ENCODE measurements at regions not wholly inside any gene's neighbourhood (a gene's known extent, or its start where the extent isn't known, plus 50 kb on each side); places are given as distances from the start of the nearest gene placed in this dataset.
"Not testable (repeated sequence)": the region's sequence is repeated elsewhere in the genome, so short reads cannot be mapped to it uniquely, and the experiment has no call there.

GRCh38 chr10:53667063-53667462 is 894.5 kb upstream of the MBL2 start:
- Histone ChIP-seq H3K27ac (ENCODE audit: low read depth, low read length) (no peak overlapping the region), H3K27me3 (ENCODE audit: control insufficient read depth in 5 of 5, insufficient read depth in 4 of 5, low read length in 5 of 5) (no peaks in the 10 kb centered on the region), H3K9me3 (ENCODE audit: control insufficient read depth in 5 of 5, low read length in 5 of 5) (peaks cover 4 to 13% (median 5%) of the 10 kb centered on the region in 5 donors), H3K9ac (ENCODE audit: low read length in 5 of 5) (no peak overlapping the region), H3K36me3 (ENCODE audit: control insufficient read depth in 5 of 5, insufficient read depth in 5 of 5, low read length in 5 of 5) (peaks cover 0 to 3% (median 0%) of the 10 kb centered on the region in 5 donors), H3K4me3 (ENCODE audit: low read depth in 1 of 5, low read length in 5 of 5) (no peak overlapping the region), H3K4me1 (ENCODE audit: control insufficient read depth in 5 of 5, insufficient read depth in 5 of 5, low read length in 5 of 5) (peaks cover 0 to 8% (median 6%) of the 10 kb centered on the region in 5 donors)

GRCh38 chr10:53664282-53665019 is 891.9 kb upstream of the MBL2 start:
- Histone ChIP-seq H3K9ac (ENCODE audit: low read length in 5 of 5) (no peak overlapping the region), H3K4me1 (ENCODE audit: control insufficient read depth in 5 of 5, insufficient read depth in 5 of 5, low read length in 5 of 5) (peaks cover 0 to 8% (median 6%) of the 10 kb centered on the region in 5 donors), H3K27me3 (ENCODE audit: control insufficient read depth in 5 of 5, insufficient read depth in 4 of 5, low read length in 5 of 5) (no peaks in the 10 kb centered on the region), H3K9me3 (ENCODE audit: control insufficient read depth in 5 of 5, low read length in 5 of 5) (peaks cover 0 to 10% (median 4%) of the 10 kb centered on the region in 5 donors), H3K4me3 (ENCODE audit: low read depth in 1 of 5, low read length in 5 of 5) (peak overlapping the region in 4 of 5 donors; percentile 34 to 55 (median 50)), H3K36me3 (ENCODE audit: control insufficient read depth in 5 of 5, insufficient read depth in 5 of 5, low read length in 5 of 5) (no peaks in the 10 kb centered on the region), H3K27ac (ENCODE audit: low read depth, low read length) (no peak overlapping the region)

DNA sequence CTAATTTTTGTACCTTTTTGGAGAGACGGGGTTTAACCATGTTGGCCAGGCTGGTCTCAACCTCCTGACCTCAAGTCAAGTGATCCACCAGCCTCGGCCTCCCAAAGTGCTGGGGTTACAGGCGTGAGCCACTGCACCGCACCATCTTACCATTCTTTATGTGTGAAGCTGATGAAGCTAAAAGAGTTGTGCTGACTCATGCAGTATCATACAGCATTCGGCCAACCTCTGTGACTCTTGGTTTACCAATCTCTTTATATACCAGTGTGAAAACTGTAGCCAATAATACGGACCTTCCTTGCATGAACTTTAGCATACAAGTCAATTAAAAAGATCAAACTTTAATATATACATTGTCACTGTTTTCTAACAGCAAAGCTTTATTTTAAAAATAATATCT is 878.2 kb upstream of the MBL2 start:
- H3K9me3 ChIP-seq (ENCODE audit: control insufficient read depth in 5 of 5, low read length in 5 of 5) = no peaks in the 10 kb centered on the region
- peaks cover 0 to 2% (median 0%) of the 10 kb centered on the region in 5 donors for H3K4me1 ChIP-seq (ENCODE audit: control insufficient read depth in 5 of 5, insufficient read depth in 5 of 5, low read length in 5 of 5)
- H3K4me3 ChIP-seq (ENCODE audit: low read depth in 1 of 5, low read length in 5 of 5) = no peak overlapping the region
- no peak overlapping the region for H3K9ac ChIP-seq (ENCODE audit: low read length in 5 of 5)
- H3K36me3 ChIP-seq (ENCODE audit: control insufficient read depth in 5 of 5, insufficient read depth in 5 of 5, low read length in 5 of 5) = no peaks in the 10 kb centered on the region
- H3K27me3 ChIP-seq (ENCODE audit: control insufficient read depth in 5 of 5, insufficient read depth in 4 of 5, low read length in 5 of 5) = no peaks in the 10 kb centered on the region
- no peak overlapping the region for H3K27ac ChIP-seq (ENCODE audit: low read depth, low read length)

DNA sequence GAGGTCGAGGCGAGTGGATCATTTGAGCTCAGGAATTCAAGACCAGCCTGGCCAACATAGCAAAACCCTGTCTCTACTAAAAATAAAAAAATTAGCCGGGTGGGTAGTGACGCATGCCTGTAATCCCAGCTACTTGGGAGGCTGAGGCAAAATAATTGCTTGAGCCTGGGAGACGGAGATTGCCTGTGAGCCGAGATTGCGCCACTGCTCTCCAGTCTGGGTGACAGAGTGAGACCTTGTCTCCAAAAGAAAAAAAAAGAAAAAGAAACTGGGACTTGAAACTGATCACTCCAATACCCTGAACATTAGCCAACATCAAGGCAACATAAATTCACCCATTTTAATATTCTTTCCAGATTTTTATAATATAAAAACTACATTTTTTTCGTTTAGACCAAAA is 874.6 kb upstream of the MBL2 start:
- H3K27ac ChIP-seq (ENCODE audit: low read depth, low read length); H3K4me1 ChIP-seq (ENCODE audit: control insufficient read depth in 5 of 5, insufficient read depth in 5 of 5, low read length in 5 of 5): not testable (repeated sequence)

GRCh38 chr10:53646525-53646924 is 873.9 kb upstream of the MBL2 start:
- H3K27me3 ChIP-seq (ENCODE audit: control insufficient read depth in 5 of 5, insufficient read depth in 4 of 5, low read length in 5 of 5) = no peaks in the 10 kb centered on the region
- no peak overlapping the region for H3K27ac ChIP-seq (ENCODE audit: low read depth, low read length)

More for the DNA sequence above, 874.6 kb upstream of the MBL2 start:
- H3K36me3 ChIP-seq (ENCODE audit: control insufficient read depth in 5 of 5, insufficient read depth in 5 of 5, low read length in 5 of 5); H3K4me3 ChIP-seq (ENCODE audit: low read depth in 1 of 5, low read length in 5 of 5); H3K27me3 ChIP-seq (ENCODE audit: control insufficient read depth in 5 of 5, insufficient read depth in 4 of 5, low read length in 5 of 5); H3K9me3 ChIP-seq (ENCODE audit: control insufficient read depth in 5 of 5, low read length in 5 of 5); H3K9ac ChIP-seq (ENCODE audit: low read length in 5 of 5): not testable (repeated sequence)

DNA sequence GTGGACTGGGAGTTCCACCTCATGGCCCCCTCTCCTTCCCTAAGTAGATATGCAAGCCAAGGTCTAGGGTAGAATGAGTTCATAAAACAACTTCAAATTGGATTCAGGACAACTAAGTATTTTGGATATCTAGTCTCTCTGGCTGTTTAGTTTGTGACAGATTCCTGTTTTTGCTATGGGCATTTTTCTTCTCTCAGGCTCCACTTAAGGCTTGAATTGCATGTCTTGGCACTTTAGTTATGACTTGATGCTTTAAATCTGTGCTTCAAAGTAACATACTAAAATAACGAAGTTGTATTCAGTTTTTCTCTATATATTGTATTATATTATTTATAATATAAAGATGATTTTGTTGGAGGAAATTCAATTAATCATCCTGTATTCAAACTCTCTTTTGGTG is 873.4 kb upstream of the MBL2 start:
- Histone ChIP-seq H3K27ac (ENCODE audit: low read depth, low read length) (no peak overlapping the region), H3K4me3 (ENCODE audit: low read depth in 1 of 5, low read length in 5 of 5) (no peak overlapping the region), H3K27me3 (ENCODE audit: control insufficient read depth in 5 of 5, insufficient read depth in 4 of 5, low read length in 5 of 5) (no peaks in the 10 kb centered on the region), H3K9me3 (ENCODE audit: control insufficient read depth in 5 of 5, low read length in 5 of 5) (peaks cover 0 to 5% (median 0%) of the 10 kb centered on the region in 5 donors), H3K36me3 (ENCODE audit: control insufficient read depth in 5 of 5, insufficient read depth in 5 of 5, low read length in 5 of 5) (no peaks in the 10 kb centered on the region), H3K9ac (ENCODE audit: low read length in 5 of 5) (no peak overlapping the region), H3K4me1 (ENCODE audit: control insufficient read depth in 5 of 5, insufficient read depth in 5 of 5, low read length in 5 of 5) (peaks cover 0 to 2% (median 0%) of the 10 kb centered on the region in 5 donors)

More at GRCh38 chr10:53646525-53646924, 873.9 kb upstream of the MBL2 start:
- Histone ChIP-seq H3K4me1 (ENCODE audit: control insufficient read depth in 5 of 5, insufficient read depth in 5 of 5, low read length in 5 of 5) (peaks cover 0 to 2% (median 0%) of the 10 kb centered on the region in 5 donors), H3K36me3 (ENCODE audit: control insufficient read depth in 5 of 5, insufficient read depth in 5 of 5, low read length in 5 of 5) (no peaks in the 10 kb centered on the region), H3K4me3 (ENCODE audit: low read depth in 1 of 5, low read length in 5 of 5) (no peak overlapping the region), H3K9me3 (ENCODE audit: control insufficient read depth in 5 of 5, low read length in 5 of 5) (peaks cover 0 to 5% (median 0%) of the 10 kb centered on the region in 5 donors), H3K9ac (ENCODE audit: low read length in 5 of 5) (no peak overlapping the region)

DNA sequence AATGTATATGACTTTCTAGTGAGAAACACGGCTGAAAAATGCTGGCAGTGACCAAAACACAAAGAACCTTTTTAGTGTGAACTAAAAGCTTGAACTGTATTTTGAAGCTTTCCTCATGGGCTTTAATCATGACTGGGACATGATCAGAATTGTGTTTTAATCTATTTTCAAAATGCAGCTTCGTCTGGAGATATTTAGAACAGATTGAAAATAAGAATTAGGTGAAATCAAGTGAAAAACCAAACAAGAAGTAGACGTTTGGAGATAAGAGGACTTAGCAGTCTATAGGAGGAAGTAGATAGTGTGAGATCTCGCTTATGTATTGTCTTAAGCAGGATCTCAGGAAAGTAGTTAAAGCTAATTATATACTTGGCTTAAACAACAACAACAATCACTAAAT is 865.4 kb upstream of the MBL2 start:
- no peaks in the 10 kb centered on the region for H3K4me1 ChIP-seq (ENCODE audit: control insufficient read depth in 5 of 5, insufficient read depth in 5 of 5, low read length in 5 of 5)
- H3K27ac ChIP-seq (ENCODE audit: low read depth, low read length) = no peak overlapping the region
- peaks cover 0 to 3% (median 0%) of the 10 kb centered on the region in 5 donors for H3K9me3 ChIP-seq (ENCODE audit: control insufficient read depth in 5 of 5, low read length in 5 of 5)
- no peak overlapping the region for H3K4me3 ChIP-seq (ENCODE audit: low read depth in 1 of 5, low read length in 5 of 5)
- no peaks in the 10 kb centered on the region for H3K27me3 ChIP-seq (ENCODE audit: control insufficient read depth in 5 of 5, insufficient read depth in 4 of 5, low read length in 5 of 5)
- no peaks in the 10 kb centered on the region for H3K36me3 ChIP-seq (ENCODE audit: control insufficient read depth in 5 of 5, insufficient read depth in 5 of 5, low read length in 5 of 5)
- no peak overlapping the region for H3K9ac ChIP-seq (ENCODE audit: low read length in 5 of 5)

- no peaks in the 10 kb centered on the region for H3K9me3 ChIP-seq (ENCODE audit: control insufficient read depth in 5 of 5, low read length in 5 of 5)
- H3K4me1 ChIP-seq (ENCODE audit: control insufficient read depth in 5 of 5, insufficient read depth in 5 of 5, low read length in 5 of 5) = no peaks in the 10 kb centered on the region
- no peaks in the 10 kb centered on the region for H3K36me3 ChIP-seq (ENCODE audit: control insufficient read depth in 5 of 5, insufficient read depth in 5 of 5, low read length in 5 of 5)
- H3K27me3 ChIP-seq (ENCODE audit: control insufficient read depth in 5 of 5, insufficient read depth in 4 of 5, low read length in 5 of 5) = no peaks in the 10 kb centered on the region
- no peak overlapping the region for H3K4me3 ChIP-seq (ENCODE audit: low read depth in 1 of 5, low read length in 5 of 5)
- no peak overlapping the region for H3K27ac ChIP-seq (ENCODE audit: low read depth, low read length)
- no peak overlapping the region for H3K9ac ChIP-seq (ENCODE audit: low read length in 5 of 5)
Measured at GRCh38 chr10:53624722-53625121, 852.1 kb upstream of the MBL2 start.

DNA sequence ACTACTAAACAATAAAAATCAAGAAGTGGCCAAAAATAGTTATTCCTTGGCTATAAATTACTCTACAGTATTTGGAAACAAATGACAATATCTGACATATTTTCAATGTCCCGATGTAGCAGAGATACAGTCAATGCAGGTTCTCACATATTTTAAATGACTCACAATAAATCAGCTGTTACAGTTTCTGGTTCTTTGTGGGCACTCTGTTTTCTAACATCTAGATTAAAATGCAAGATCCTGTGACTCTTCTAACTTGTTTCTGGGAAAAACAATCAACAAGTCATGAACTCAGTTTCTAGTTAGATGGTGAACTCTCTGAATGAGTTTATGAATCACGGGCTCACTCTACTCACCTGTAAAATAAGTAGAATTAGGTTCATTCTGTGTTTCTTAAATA is 849.6 kb upstream of the MBL2 start:
- Histone ChIP-seq H3K27me3 (ENCODE audit: control insufficient read depth in 5 of 5, insufficient read depth in 4 of 5, low read length in 5 of 5) (no peaks in the 10 kb centered on the region), H3K9ac (ENCODE audit: low read length in 5 of 5) (no peak overlapping the region), H3K36me3 (ENCODE audit: control insufficient read depth in 5 of 5, insufficient read depth in 5 of 5, low read length in 5 of 5) (no peaks in the 10 kb centered on the region), H3K9me3 (ENCODE audit: control insufficient read depth in 5 of 5, low read length in 5 of 5) (no peaks in the 10 kb centered on the region), H3K4me3 (ENCODE audit: low read depth in 1 of 5, low read length in 5 of 5) (no peak overlapping the region), H3K27ac (ENCODE audit: low read depth, low read length) (no peak overlapping the region), H3K4me1 (ENCODE audit: control insufficient read depth in 5 of 5, insufficient read depth in 5 of 5, low read length in 5 of 5) (no peaks in the 10 kb centered on the region)

- Histone ChIP-seq H3K4me1 (ENCODE audit: control insufficient read depth in 5 of 5, insufficient read depth in 5 of 5, low read length in 5 of 5) (no peaks in the 10 kb centered on the region), H3K9me3 (ENCODE audit: control insufficient read depth in 5 of 5, low read length in 5 of 5) (no peaks in the 10 kb centered on the region), H3K9ac (ENCODE audit: low read length in 5 of 5) (no peak overlapping the region), H3K4me3 (ENCODE audit: low read depth in 1 of 5, low read length in 5 of 5) (no peak overlapping the region), H3K27me3 (ENCODE audit: control insufficient read depth in 5 of 5, insufficient read depth in 4 of 5, low read length in 5 of 5) (no peaks in the 10 kb centered on the region), H3K36me3 (ENCODE audit: control insufficient read depth in 5 of 5, insufficient read depth in 5 of 5, low read length in 5 of 5) (no peaks in the 10 kb centered on the region), H3K27ac (ENCODE audit: low read depth, low read length) (no peak overlapping the region)
Measured at GRCh38 chr10:53619671-53620070, 847.1 kb upstream of the MBL2 start.

Measured in subcutaneous abdominal adipose tissue (tissue), 5 donors.